ENCODE measurements at regions not wholly inside any gene's neighbourhood (a gene's known extent, or its start where the extent isn't known, plus 50 kb on each side); places are given as distances from the start of the nearest gene placed in this dataset.

- Histone ChIP-seq H3K9me3 (no peaks in the 10 kb centered on the region), H3K27ac (peak overlapping the region in 4 of 12 donors; percentile 3 to 64 (median 38)), H3K4me1 (peaks cover 0 to 28% (median 21%) of the 10 kb centered on the region in 12 donors), H3K27me3 (no peaks in the 10 kb centered on the region), H3K36me3 (no peaks in the 10 kb centered on the region), H3K4me3 (no peak overlapping the region)
- 36 to 51% (median 41%) methylated on average over 9 to 10 of the region's 10 CpGs for WGBS, 4 donors
- intact Hi-C loops (cut with DNase I), result loop anchor here in 1 of 10 donors (5.0 kb wide), 1 partner anchor 33 kb away; no protein-coding TSS in a partner anchor
- peak in 1 of 5 donors; percentile 29 for DNase-seq
- ATAC-seq, result peak in 3 of 4 donors; percentile 20 to 57 (median 54)
- no peak for TF ChIP-seq CTCF (IDR thresholded peaks at IDR 0.05)
- TF ChIP-seq POLR2A (IDR thresholded peaks at IDR 0.05), result no peak
Measured at GRCh38 chr9:130755377-130756007, 61.9 kb downstream of the EXOSC2 start.

- H3K4me3 ChIP-seq, result peak overlapping the region in 1 of 12 donors; percentile 2
- 6 to 29% (median 16%) methylated on average over 2 of the region's 2 CpGs for WGBS, 4 donors
- ATAC-seq, result peak in 1 of 4 donors; percentile 61
Measured at GRCh38 chr9:130756037-130756436, 62.5 kb downstream of the EXOSC2 start.

GRCh38 chr9:130756455-130757152 lies 63.0 kb downstream of the EXOSC2 start:
- TF ChIP-seq CTCF (IDR thresholded peaks at IDR 0.05), result no peak
- no peak for TF ChIP-seq POLR2A (IDR thresholded peaks at IDR 0.05)
- no peaks in the 10 kb centered on the region for H3K27me3 ChIP-seq
- no peaks in the 10 kb centered on the region for H3K36me3 ChIP-seq
- DNase-seq, result no peak
- peak overlapping the region in 3 of 12 donors; percentile 3 to 64 (median 13) for H3K27ac ChIP-seq
- peak overlapping the region in 1 of 12 donors; percentile 2 for H3K4me3 ChIP-seq
- ATAC-seq, result peak in 1 of 4 donors; percentile 39
- peaks cover 0 to 28% (median 21%) of the 10 kb centered on the region in 12 donors for H3K4me1 ChIP-seq
- H3K9me3 ChIP-seq, result no peaks in the 10 kb centered on the region
- intact Hi-C loops (cut with DNase I), result loop anchor here in 1 of 10 donors (5.0 kb wide), 1 partner anchor 34 kb away; no protein-coding TSS in a partner anchor
- WGBS, 4 donors, result 60 to 71% (median 69%) methylated on average over 7 of the region's 7 CpGs

More at GRCh38 chr9:130756037-130756436, 62.5 kb downstream of the EXOSC2 start:
- peaks cover 0 to 28% (median 21%) of the 10 kb centered on the region in 12 donors for H3K4me1 ChIP-seq
- no peak for TF ChIP-seq CTCF (IDR thresholded peaks at IDR 0.05)
- no peak for TF ChIP-seq POLR2A (IDR thresholded peaks at IDR 0.05)
- peak overlapping the region in 5 of 12 donors; percentile 3 to 64 (median 23) for H3K27ac ChIP-seq
- H3K9me3 ChIP-seq, result no peaks in the 10 kb centered on the region
- no peaks in the 10 kb centered on the region for H3K27me3 ChIP-seq
- no peak for DNase-seq
- no peaks in the 10 kb centered on the region for H3K36me3 ChIP-seq
- intact Hi-C loops (cut with DNase I), result loop anchor here in 1 of 10 donors (5.0 kb wide), 1 partner anchor 34 kb away; no protein-coding TSS in a partner anchor

GRCh38 chr9:130759738-130760137 lies 66.2 kb downstream of the EXOSC2 start:
- H3K27ac ChIP-seq, result no peak overlapping the region
- intact Hi-C loops (cut with DNase I), result loop anchor here in 4 of 10 donors (5.0 to 10.0 kb wide), 3 partner anchors 37 to 185 kb away; no protein-coding TSS in a partner anchor
- no peaks in the 10 kb centered on the region for H3K9me3 ChIP-seq
- TF ChIP-seq POLR2A (IDR thresholded peaks at IDR 0.05) (no peak), CTCF (IDR thresholded peaks at IDR 0.05) (no peak)
- H3K36me3 ChIP-seq, result no peaks in the 10 kb centered on the region
- no peak overlapping the region for H3K4me3 ChIP-seq
- ATAC-seq (no peak), DNase-seq (no peak)
- WGBS, 4 donors, result 77 to 87% (median 82%) methylated on average over 4 of the region's 4 CpGs
- H3K4me1 ChIP-seq, result peaks cover 0 to 33% (median 21%) of the 10 kb centered on the region in 12 donors
- no peaks in the 10 kb centered on the region for H3K27me3 ChIP-seq
